ENCODE measurements at regions not wholly inside any gene's neighbourhood (a gene's known extent, or its start where the extent isn't known, plus 50 kb on each side); places are given as distances from the start of the nearest gene placed in this dataset.

DNA sequence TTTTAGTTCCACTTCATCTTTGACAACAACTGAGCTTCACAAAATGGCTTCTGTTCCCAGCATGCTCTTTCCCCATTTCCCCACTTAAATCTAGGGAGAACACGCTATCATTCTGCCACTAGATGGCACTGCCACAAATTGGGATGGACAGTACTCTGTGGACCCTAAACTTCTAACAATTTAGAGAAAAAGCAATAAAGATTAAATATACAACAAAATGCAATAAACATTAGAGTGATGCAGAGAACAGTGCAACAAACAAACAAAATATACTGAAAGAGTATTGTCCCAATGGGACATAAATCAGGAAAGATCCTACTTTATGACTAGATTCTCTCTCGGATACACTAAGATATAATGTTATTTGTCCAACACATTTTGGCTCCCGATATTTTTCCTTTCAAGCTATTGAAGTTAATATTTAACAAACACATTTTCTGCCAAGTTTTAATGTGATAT is 169.7 kb upstream of the TMCO5A start:
- Histone ChIP-seq H3K9me3 (ENCODE audit: control insufficient read depth, low read length) (no peaks in the 10 kb centered on the region), H3K4me3 (ENCODE audit: insufficient read depth, low read depth, low read length) (no peak overlapping the region), H3K27me3 (ENCODE audit: control insufficient read depth, insufficient read depth, low read length, poor library complexity, severe bottlenecking) (no peaks in the 10 kb centered on the region), H3K36me3 (ENCODE audit: control insufficient read depth, insufficient read depth, low read length) (no peaks in the 10 kb centered on the region), H3K27ac (ENCODE audit: insufficient read depth, low read depth, low read length, poor library complexity, severe bottlenecking) (no peak overlapping the region), H3K4me1 (ENCODE audit: control insufficient read depth, insufficient read depth, low read length) (no peaks in the 10 kb centered on the region)
- 71 to 75% methylated on average over 3 of the region's 3 CpGs for WGBS, 2 experiments

DNA sequence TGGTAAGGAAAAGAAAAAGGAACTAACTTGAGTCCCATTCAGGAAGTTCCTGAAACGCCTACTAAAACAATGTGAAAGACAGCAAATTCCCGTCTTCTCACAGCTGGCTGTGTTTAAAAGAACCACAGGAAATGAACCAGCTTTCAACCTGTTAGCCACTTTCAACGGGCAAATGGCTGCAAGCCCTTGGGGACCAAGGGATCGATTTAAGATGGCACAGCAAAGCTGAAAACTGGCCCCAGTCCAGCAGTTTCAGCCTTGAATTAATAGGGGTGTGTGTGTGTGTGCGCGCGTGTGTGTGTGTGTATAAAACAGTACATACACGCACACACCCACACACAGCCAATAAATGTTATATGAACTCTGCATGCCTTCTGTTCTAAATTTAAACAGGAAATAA is 168.7 kb upstream of the TMCO5A start:
- 90 to 91% methylated on average over 4 to 8 of the region's 8 CpGs for WGBS, 2 experiments
- Histone ChIP-seq H3K27me3 (ENCODE audit: control insufficient read depth, insufficient read depth, low read length, poor library complexity, severe bottlenecking) (no peaks in the 10 kb centered on the region), H3K9me3 (ENCODE audit: control insufficient read depth, low read length) (no peaks in the 10 kb centered on the region), H3K4me3 (ENCODE audit: insufficient read depth, low read depth, low read length) (no peak overlapping the region), H3K4me1 (ENCODE audit: control insufficient read depth, insufficient read depth, low read length) (no peaks in the 10 kb centered on the region), H3K36me3 (ENCODE audit: control insufficient read depth, insufficient read depth, low read length) (no peaks in the 10 kb centered on the region), H3K27ac (ENCODE audit: insufficient read depth, low read depth, low read length, poor library complexity, severe bottlenecking) (no peak overlapping the region)

DNA sequence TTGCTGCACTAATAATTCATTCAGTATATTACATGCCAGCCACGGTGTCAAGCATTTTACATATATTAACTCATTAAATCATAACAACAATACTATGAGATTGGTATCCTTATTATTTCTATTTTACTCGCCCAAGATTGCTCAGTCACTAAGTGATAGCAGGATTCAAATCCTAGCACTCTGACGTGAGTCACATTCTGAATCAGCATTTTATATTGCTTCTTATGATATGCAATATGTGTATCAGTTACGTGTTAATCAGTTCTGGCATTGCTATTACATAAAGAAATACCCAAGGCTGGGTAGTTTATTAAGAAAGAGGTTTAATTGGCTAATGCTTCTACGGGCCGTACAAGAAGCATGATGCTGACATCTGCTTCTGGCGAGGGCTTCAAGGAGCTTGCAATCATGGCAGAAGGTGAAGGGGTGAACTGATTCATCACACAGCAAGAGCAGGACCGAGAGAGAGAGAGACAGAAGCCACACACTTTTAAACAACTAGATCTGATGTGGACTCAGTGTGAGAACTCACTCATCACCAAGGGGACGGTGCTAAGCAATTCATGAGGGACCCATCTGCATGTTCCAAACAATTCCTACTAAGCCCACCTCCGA is 166.5 kb upstream of the TMCO5A start:
- H3K4me1 ChIP-seq (ENCODE audit: control insufficient read depth, insufficient read depth, low read length) = no peaks in the 10 kb centered on the region
- H3K9me3 ChIP-seq (ENCODE audit: control insufficient read depth, low read length) = no peaks in the 10 kb centered on the region
- no peak overlapping the region for H3K27ac ChIP-seq (ENCODE audit: insufficient read depth, low read depth, low read length, poor library complexity, severe bottlenecking)
- no peak overlapping the region for H3K4me3 ChIP-seq (ENCODE audit: insufficient read depth, low read depth, low read length)
- 96% methylated on average over 10 of the region's 10 CpGs for WGBS, 2 experiments
- no peaks in the 10 kb centered on the region for H3K36me3 ChIP-seq (ENCODE audit: control insufficient read depth, insufficient read depth, low read length)
- H3K27me3 ChIP-seq (ENCODE audit: control insufficient read depth, insufficient read depth, low read length, poor library complexity, severe bottlenecking) = no peaks in the 10 kb centered on the region

DNA sequence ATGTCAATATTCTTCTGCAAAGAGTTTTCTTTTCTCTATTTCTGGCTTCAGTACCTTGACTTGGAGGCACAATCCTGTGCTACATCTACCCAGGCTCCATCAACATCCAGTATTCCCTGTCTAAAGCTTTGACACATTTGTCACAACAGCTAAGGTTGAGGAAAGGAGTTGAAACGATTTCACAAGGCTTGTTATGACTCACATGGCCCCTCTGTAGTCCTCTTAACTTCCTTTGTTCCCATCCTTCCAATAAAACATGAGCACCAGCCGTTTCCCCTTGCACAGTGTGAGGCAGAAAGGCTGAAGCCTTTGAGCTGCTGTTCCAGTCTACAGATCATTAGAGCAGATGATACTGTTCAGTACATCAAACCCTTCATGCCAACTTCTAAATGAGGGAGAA is 163.0 kb upstream of the TMCO5A start:
- 64 to 86% methylated on average over 2 of the region's 2 CpGs for WGBS, 2 experiments
- H3K27ac ChIP-seq (ENCODE audit: insufficient read depth, low read depth, low read length, poor library complexity, severe bottlenecking) = no peak overlapping the region
- no peaks in the 10 kb centered on the region for H3K27me3 ChIP-seq (ENCODE audit: control insufficient read depth, insufficient read depth, low read length, poor library complexity, severe bottlenecking)
- no peak overlapping the region for H3K4me3 ChIP-seq (ENCODE audit: insufficient read depth, low read depth, low read length)
- H3K36me3 ChIP-seq (ENCODE audit: control insufficient read depth, insufficient read depth, low read length) = no peaks in the 10 kb centered on the region
- H3K4me1 ChIP-seq (ENCODE audit: control insufficient read depth, insufficient read depth, low read length) = no peaks in the 10 kb centered on the region
- no peaks in the 10 kb centered on the region for H3K9me3 ChIP-seq (ENCODE audit: control insufficient read depth, low read length)

DNA sequence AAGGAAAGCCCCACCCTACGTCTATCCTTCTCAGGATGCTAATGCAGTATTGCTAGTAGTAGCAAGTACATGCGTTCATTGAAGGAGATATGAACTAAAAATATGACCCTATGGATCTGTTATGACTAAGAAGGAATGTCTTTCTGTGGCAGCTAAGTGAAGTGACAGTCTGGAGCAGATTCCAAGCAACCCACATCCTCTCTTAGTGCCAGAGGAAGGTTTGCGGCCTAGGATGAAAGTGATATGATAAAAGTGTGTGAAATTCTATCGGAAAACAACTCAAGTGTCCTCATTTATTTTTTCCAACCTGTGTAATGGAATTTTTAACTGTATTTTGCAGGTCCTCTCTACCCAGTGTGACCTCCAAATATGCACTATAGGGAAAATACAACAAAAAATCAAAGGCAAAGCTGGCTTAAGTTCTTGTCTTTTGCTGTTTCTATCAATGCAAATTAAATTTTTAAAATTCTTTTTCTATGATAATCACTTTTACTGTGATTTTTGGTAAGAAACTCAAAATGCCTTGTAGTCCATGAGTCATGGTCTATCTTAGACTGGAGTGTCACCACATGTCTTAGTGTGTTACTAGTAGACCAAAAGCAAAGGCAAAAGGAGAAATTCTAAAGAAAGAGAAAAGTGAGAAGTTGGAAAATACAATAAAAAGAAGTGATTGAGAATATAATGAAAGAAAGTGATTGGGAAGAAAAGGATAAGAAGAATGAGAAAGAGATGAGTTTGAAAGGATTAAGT is 161.2 kb upstream of the TMCO5A start:
- WGBS, 2 experiments = 85 to 87% methylated on average over 4 of the region's 4 CpGs
- no peaks in the 10 kb centered on the region for H3K4me1 ChIP-seq (ENCODE audit: control insufficient read depth, insufficient read depth, low read length)
- no peak overlapping the region for H3K27ac ChIP-seq (ENCODE audit: insufficient read depth, low read depth, low read length, poor library complexity, severe bottlenecking)
- no peak overlapping the region for H3K4me3 ChIP-seq (ENCODE audit: insufficient read depth, low read depth, low read length)
- no peaks in the 10 kb centered on the region for H3K36me3 ChIP-seq (ENCODE audit: control insufficient read depth, insufficient read depth, low read length)
- no peaks in the 10 kb centered on the region for H3K9me3 ChIP-seq (ENCODE audit: control insufficient read depth, low read length)
- H3K27me3 ChIP-seq (ENCODE audit: control insufficient read depth, insufficient read depth, low read length, poor library complexity, severe bottlenecking) = no peaks in the 10 kb centered on the region

DNA sequence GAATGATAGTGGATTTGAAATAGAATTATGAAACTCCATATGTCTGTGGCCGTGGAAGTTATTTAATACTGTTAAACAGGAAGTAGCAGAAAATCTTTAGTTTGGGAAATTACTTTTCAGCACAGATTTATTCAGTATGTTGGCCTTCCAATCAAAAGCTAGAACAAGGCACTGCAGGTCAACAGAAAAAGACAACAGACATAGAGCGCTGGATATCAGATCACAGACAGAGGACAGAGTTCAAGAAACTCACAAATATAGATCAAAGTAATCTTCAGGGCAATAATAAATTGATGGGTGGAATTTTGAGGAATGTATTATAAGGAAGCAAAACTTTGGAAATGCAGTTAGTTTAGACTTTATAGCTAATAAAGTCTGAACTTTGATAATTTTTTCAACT is 159.5 kb upstream of the TMCO5A start:
- no peak overlapping the region for H3K4me3 ChIP-seq (ENCODE audit: insufficient read depth, low read depth, low read length)
- H3K9me3 ChIP-seq (ENCODE audit: control insufficient read depth, low read length) = no peaks in the 10 kb centered on the region
- H3K27ac ChIP-seq (ENCODE audit: insufficient read depth, low read depth, low read length, poor library complexity, severe bottlenecking) = no peak overlapping the region
- WGBS, 2 experiments = 88 to 93% methylated on average over 2 of the region's 2 CpGs
- H3K4me1 ChIP-seq (ENCODE audit: control insufficient read depth, insufficient read depth, low read length) = no peaks in the 10 kb centered on the region
- no peaks in the 10 kb centered on the region for H3K36me3 ChIP-seq (ENCODE audit: control insufficient read depth, insufficient read depth, low read length)
- no peaks in the 10 kb centered on the region for H3K27me3 ChIP-seq (ENCODE audit: control insufficient read depth, insufficient read depth, low read length, poor library complexity, severe bottlenecking)

DNA sequence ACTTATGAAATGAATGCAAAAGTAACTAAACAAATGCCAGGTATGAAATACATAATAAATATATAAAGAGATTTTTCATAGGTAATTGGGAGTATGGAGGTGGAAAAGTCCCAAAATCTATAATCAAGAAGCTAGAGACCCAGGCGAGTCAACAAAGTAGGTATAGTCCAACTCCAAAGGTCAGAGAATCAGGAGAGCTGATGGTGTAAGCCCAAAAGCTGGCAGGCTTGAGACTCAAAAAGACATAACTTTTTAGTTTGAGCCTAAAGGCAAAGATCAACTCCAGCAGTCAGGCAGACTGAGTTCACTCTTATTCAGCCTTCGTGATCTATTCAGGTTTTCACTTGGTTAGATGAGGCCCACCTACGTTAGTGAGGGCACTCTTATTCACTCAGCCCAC is 157.4 kb upstream of the TMCO5A start:
- no peaks in the 10 kb centered on the region for H3K4me1 ChIP-seq (ENCODE audit: control insufficient read depth, insufficient read depth, low read length)
- 90 to 95% methylated on average over 3 of the region's 3 CpGs for WGBS, 2 experiments
- no peak overlapping the region for H3K4me3 ChIP-seq (ENCODE audit: insufficient read depth, low read depth, low read length)
- H3K27me3 ChIP-seq (ENCODE audit: control insufficient read depth, insufficient read depth, low read length, poor library complexity, severe bottlenecking) = no peaks in the 10 kb centered on the region
- H3K27ac ChIP-seq (ENCODE audit: insufficient read depth, low read depth, low read length, poor library complexity, severe bottlenecking) = no peak overlapping the region
- H3K36me3 ChIP-seq (ENCODE audit: control insufficient read depth, insufficient read depth, low read length) = no peaks in the 10 kb centered on the region
- no peaks in the 10 kb centered on the region for H3K9me3 ChIP-seq (ENCODE audit: control insufficient read depth, low read length)

DNA sequence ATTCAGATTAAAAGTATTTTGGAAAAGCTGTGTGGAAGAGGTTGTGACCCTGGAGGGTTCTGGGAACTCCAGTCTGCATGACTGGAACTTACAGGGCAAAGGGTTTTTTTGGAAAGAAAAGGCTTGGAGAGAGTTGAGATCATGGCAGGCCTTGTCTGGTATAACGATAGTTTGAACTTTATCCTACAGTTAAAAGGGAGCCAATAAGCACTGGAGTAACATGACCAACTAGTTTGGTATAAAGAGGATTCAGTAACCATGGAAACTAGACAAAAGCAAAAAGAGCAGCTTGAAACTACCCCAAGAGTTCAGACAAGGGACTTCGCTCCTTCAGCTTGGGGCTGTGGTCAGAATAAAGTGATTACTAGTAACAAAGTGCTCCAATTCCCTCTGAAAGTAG is 151.2 kb upstream of the TMCO5A start:
- Histone ChIP-seq H3K4me3 (ENCODE audit: insufficient read depth, low read depth, low read length) (no peak overlapping the region), H3K36me3 (ENCODE audit: control insufficient read depth, insufficient read depth, low read length) (no peaks in the 10 kb centered on the region), H3K27ac (ENCODE audit: insufficient read depth, low read depth, low read length, poor library complexity, severe bottlenecking) (no peak overlapping the region), H3K9me3 (ENCODE audit: control insufficient read depth, low read length) (no peaks in the 10 kb centered on the region), H3K4me1 (ENCODE audit: control insufficient read depth, insufficient read depth, low read length) (no peaks in the 10 kb centered on the region), H3K27me3 (ENCODE audit: control insufficient read depth, insufficient read depth, low read length, poor library complexity, severe bottlenecking) (no peaks in the 10 kb centered on the region)
- WGBS, 2 experiments = 63 to 95% methylated on average over 2 of the region's 2 CpGs

DNA sequence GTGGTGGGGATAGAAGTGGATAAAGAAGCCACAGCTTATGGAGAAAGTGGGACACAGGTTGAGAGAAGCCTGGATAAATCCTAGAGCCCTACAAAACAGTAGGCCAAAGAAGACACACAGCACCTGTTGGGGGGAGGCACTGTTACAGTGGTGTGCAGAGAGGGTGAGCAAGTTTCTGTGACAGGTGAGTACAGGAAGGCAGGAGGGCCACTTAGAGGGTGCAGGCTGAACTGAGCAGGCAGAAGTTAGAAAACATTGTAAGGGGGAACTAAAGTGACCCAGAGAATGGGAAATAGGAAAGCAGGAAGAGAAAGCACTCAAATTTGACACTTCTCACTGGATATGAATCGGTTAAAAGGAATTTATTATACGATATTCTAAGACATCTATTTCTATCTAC is 146.1 kb upstream of the TMCO5A start:
- H3K36me3 ChIP-seq (ENCODE audit: control insufficient read depth, insufficient read depth, low read length) = no peaks in the 10 kb centered on the region
- no peak overlapping the region for H3K4me3 ChIP-seq (ENCODE audit: insufficient read depth, low read depth, low read length)
- H3K27ac ChIP-seq (ENCODE audit: insufficient read depth, low read depth, low read length, poor library complexity, severe bottlenecking) = no peak overlapping the region
- no peaks in the 10 kb centered on the region for H3K9me3 ChIP-seq (ENCODE audit: control insufficient read depth, low read length)
- no peaks in the 10 kb centered on the region for H3K4me1 ChIP-seq (ENCODE audit: control insufficient read depth, insufficient read depth, low read length)
- H3K27me3 ChIP-seq (ENCODE audit: control insufficient read depth, insufficient read depth, low read length, poor library complexity, severe bottlenecking) = no peaks in the 10 kb centered on the region
- WGBS, 2 experiments = 100% methylated on average over 1 to 2 of the region's 2 CpGs

DNA sequence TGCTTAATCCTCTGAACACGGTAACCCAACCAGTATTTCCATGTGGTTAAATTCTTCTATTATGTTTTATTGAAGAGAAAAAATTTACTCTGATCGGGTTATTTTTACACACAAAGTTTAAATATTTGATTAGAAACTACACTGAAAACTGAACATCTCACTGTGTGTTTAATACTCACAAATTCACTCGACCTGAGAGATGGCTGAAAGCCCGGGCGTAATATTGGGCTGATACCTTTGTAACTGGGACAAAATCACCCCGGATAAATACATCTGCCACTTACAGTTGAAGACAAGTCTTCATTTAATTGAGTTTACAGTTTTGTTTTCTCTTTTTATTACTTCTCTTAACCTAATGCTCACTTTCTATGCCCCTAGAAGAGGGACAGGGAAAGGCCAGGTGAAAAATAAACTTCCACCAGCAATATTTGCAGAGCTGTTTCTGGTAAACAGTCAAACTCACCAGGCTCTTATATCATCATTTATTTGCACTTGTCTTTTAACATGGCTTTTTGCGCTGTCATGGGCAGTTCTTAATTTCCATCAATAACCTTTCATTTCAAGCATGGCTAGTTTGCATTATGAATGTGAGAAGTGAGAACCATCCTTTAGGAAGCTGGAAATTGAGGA is 145.6 kb upstream of the TMCO5A start:
- no peaks in the 10 kb centered on the region for H3K9me3 ChIP-seq (ENCODE audit: control insufficient read depth, low read length)
- no peak overlapping the region for H3K27ac ChIP-seq (ENCODE audit: insufficient read depth, low read depth, low read length, poor library complexity, severe bottlenecking)
- no peak overlapping the region for H3K4me3 ChIP-seq (ENCODE audit: insufficient read depth, low read depth, low read length)
- H3K27me3 ChIP-seq (ENCODE audit: control insufficient read depth, insufficient read depth, low read length, poor library complexity, severe bottlenecking) = no peaks in the 10 kb centered on the region
- H3K4me1 ChIP-seq (ENCODE audit: control insufficient read depth, insufficient read depth, low read length) = no peaks in the 10 kb centered on the region
- no peaks in the 10 kb centered on the region for H3K36me3 ChIP-seq (ENCODE audit: control insufficient read depth, insufficient read depth, low read length)
- WGBS, 2 experiments = 90 to 91% methylated on average over 5 to 6 of the region's 7 CpGs

All from ectodermal cell (in vitro differentiated cells).